KG1 (cell line): ENCODE measurements at regions not wholly inside any gene's neighbourhood (a gene's known extent, or its start where the extent isn't known, plus 50 kb on each side); places are given as distances from the start of the nearest gene placed in this dataset.

Experiments used
- DNase-seq: peaks from one replicate; lab custom pipeline; 2025; lab: John Stamatoyannopoulos, UW

DNA sequence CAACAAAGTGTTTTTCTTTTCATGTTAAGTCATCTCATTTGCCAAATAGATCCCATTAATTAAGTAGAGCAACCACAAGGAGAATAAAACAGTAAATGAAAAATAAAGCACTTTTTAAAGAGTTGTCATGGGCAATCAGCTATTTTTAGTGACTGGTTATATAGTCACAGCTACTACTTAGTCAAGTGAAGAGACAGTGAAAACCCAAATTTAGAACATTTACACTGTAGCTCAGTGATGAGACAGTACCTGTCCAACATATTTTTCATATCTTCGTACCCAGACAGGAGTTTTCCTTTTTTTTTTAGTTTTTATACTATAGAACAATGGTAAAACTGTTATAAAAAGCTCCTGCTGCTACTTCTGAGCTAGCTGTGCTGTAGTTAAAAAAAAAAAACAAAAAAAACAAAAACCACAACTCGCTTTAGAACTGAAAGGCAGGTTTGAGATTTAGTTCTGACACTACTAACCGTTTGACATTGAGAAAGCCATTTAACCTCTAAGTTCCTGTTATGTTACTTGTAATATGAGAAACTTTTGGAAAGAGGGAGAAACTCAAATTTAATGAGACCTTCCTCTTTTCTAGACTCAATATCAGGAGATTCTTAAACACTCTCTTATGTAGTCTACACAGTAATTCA, 777.5 kb downstream of the ADGRL2 start:
- DNase-seq: no peak

DNA sequence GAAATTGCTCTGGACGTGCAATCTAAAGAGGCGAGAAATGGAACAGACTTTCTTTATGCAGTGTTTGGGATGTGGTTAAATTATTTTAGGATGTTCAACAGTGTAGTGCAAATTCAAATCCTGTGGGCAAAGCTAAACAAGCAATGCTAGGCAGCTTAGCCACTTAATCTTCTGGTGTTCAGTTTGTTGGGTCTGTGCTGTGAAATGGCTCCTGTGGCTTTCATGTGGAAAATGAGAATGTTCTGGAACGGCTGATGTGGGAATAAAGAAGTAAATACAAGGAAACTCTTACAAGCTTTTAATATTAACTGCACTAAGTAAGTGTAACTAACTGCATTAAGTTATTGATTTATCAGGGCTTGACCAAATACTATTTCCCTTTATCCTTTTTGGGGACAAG, 766.6 kb downstream of the ADGRL2 start:
- DNase-seq: no peak

DNA sequence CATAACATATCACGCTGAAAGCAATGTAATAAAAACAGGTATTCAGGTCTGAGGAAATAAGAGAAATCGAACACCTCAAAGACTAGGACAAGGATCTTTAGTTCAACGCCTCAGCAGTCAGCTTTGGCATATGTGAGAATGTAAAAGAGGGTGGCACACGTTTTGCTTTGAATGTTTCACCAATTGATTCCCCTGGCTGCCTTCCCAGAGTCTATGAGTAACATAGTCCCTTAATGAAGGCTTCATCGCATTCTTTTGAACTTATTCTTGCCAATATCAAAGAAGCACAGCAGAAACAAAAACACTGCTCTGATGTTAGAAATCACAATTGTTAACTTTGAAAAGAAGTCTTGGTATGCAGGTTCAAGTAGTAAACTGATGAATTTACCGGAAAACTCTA, 764.8 kb downstream of the ADGRL2 start:
- no peak for DNase-seq

DNA sequence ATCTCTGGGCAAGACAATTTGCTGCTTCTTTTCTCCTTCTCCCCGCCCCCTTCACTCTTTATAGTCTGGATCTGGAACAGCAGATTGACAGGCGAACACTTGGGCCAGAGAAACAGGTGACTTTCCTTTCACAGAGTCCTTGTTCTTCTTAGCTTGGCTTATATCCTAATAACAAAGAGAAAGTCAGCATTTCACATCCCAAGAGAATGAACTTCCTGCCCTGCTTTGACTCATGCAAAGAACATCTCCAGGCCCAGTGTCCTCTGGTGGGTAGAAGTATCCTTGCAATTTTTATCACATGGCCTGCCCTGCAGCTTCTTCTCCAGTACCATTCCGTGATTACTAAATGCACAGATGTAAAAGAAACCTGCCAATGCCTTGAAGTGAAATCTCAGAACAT, 764.4 kb downstream of the ADGRL2 start:
- DNase-seq: no peak

DNA sequence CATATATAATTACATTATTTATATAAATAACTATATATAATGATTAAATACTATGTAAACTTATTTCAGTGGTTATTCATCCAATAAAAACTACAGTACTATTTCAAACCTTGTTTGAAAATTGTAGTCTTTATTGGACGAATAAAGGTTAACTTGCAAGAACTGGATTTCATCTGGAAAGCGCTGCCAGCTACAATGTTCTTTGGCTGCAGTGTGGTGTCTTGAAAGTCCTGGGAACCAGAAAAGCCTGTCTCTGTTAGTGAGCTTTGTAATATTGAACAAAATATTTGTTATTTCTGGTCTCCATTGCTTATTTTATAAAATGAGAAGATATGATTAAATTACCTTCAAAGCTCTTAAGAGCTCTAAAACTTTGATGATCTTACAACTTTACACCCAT, 763.6 kb downstream of the ADGRL2 start:
- no peak for DNase-seq

DNA sequence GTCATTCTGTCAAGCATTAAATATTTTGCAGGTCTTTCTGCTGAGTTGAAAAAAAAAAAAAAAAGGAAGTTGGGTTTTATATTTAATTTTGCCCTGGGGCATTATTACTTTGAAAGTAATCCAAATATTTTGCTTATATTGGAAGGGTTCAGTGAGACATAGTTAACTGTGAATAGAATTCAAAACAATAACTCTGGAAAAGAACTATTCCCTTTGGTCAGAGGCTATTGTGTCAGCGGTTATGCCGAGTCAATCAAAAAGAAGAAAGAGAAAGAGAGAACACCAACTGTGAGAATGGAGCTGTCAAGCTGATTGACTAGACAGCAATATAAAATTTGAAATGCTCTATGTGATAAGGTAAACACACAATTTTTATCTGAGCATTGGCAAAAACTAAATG, 761.7 kb downstream of the ADGRL2 start:
- DNase-seq: no peak

DNA sequence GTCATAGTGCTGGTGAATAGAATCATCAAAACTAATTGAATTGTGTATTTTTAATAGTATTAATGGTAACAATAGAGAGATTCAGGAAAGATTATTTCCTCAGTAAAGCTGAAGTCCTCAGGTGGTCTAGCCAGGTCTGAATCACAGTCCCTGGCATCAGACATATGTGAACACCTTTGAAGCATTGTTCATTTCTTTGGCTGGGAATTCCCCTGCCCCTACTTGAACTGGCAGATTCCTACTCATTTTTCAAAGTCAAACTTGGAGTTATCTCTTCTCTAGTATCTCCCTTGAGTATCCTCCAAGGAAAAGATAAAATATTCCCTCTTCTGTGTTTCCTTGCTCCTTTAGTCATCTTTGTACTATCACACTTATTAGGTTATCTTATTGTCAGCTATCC, 759.8 kb downstream of the ADGRL2 start:
- DNase-seq: no peak

DNA sequence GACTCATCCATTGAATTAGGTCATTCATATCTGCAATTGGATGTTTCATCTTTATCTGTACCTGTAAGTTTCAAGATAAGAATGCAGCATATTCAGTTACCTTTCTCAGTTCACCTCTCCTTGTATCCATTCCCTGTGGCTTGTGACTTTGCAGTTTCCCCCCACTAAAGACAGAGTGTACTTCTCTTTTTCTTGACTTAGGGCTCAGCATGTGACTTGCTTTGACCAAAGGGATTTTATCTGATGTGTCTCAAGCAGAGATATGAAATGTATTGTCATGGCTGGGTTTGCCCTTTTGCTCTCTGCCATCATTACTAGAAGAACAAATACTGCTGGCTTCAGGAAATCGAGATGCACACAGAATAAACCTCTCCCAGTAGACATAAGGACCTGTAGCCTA, 754.8 kb downstream of the ADGRL2 start:
- DNase-seq: no peak

DNA sequence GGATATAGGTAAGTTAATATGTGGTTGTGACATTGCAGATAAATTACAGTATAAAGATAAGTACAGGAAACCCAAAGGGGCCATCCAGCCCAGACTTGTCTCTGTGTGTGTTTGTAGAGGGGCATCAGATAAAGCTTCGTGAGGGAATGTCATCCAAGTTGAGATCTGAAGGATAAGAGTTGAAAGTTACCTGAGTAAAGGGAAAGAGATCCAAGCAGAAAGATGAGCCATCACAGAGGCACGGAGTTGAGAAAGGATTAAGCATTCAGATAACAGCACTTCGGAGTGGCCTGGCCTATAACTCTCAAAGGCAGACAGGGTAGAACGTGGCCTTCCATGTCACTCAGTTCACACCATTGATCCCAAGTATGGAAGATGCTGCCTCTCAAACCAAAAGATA, 749.1 kb downstream of the ADGRL2 start:
- no peak for DNase-seq

DNA sequence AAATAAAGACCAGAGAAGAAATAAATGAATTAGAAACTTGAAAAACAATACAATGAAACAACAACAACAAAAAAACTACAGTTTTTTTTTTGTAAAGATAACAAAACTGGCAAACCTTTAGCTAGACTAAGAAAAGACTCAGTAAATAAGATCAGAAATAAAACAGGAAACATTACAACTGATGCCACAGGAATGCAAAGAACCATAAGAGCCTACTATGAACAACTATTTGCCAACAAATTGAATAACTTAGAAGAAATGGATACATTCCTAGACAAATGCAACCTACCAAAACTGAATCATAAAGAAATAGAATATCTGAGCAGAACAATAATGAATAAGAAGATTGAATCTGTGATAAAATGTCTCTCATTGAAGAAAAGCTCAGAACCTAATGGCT, 742.0 kb downstream of the ADGRL2 start:
- no peak for DNase-seq

DNA sequence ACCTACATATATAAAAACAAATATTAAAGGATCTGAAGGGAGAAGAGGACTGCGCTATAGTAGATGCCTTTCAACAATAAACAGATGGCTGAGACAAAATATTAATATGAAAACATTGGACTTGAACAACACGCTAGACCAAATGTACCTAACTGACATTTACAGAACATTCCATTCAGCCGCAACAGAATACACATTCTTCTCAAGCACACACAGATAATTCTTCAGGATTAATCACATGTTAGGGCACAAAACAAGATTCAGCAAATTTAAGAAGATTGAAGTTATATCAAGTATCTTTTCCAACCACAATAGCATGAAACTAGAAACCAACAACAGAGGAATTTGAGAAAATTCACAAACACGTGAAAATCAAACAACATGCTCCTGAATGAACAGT, 741.4 kb downstream of the ADGRL2 start:
- DNase-seq: no peak

DNA sequence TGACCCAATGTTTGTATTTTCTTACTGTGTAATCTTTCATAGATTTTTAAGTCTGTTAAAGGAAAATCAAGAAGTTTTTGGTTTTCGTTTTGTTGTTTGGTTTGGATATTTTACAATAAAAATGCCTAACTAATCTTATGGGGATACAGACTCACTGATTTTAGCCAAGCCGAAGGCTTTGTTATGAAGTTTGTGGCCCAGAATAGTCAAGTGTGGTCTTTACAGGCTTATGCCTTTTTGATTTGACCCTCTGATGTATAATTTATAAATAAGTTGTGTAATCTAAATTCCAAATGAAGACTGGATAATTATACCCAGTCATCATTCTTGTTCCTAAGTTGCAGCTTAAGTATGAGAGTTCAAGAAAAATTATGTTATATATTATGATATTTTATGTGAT, 739.3 kb downstream of the ADGRL2 start:
- no peak for DNase-seq

DNA sequence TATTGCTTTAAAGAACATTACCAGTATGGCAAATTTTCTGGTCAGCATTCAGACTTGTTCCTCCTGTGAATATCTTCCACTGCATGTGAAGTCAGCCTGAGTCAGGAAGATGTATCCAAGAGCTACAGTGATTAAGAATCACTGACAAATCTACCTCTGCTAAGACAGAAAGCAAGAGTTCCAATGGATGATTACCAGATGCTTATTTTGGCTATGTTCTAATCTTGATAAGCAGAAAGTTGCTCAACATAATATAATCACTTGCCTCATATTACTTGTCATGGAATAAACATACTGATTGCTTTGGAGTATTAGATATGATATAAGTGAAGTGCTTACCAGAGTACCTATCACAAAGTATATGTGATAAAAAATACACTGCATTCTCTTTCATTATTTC, 738.1 kb downstream of the ADGRL2 start:
- DNase-seq: no peak

DNA sequence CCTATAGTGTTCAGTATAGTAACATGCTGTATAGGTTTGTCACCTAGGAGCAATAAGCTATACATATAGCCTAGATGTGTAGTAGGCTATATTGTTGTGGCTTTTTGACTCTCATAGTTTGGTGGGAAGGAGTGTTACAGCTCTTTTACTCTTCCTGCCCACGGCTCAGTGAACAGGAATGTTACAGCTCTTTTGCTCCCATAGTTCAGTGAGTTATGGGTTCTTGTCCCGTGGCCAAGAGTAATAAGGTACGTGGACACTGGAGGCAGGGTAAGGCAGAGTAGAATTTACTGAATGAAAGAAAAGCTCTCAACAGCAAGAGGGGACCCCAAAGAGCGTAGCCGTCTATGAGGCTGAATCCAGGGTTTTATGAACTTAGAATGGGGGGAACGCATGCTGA, 734.3 kb downstream of the ADGRL2 start:
- no peak for DNase-seq

DNA sequence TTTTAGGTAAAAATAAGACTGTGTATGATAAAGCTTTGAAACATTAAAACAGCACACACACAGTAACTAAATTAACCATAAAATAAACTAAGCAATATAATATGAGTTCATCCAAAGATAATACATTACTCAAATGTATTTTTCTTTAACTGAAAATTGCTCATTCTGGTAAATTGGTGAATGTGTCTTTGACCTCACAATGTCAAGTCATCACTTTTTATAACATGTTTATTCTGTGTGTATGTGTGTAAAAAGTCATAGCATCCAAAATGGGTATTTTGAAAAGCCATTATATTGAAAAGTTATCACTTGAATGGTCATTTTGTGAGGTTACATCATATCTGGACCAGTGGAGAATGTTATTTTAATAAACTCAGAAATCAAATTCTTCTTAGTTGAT, 724.6 kb downstream of the ADGRL2 start:
- DNase-seq: no peak

DNA sequence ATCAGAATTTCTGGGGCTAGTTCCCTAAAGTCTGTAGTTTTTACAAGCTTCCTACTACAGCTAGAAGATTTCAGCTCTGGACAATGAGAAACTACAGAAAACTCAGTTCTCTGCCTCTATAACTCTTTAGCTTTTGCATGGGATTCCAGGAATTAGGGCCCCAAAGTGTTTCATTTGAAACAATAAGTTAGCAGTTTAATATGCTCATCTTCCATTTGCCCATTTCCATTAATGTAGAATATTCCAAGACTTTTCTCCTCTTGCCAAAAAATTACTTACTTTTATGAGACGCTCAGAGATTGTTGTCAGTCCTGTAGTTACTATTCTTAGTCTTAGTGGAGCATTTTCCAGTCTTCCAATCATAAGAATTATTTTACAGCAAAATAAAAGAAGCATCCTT, 719.9 kb downstream of the ADGRL2 start:
- DNase-seq: no peak

DNA sequence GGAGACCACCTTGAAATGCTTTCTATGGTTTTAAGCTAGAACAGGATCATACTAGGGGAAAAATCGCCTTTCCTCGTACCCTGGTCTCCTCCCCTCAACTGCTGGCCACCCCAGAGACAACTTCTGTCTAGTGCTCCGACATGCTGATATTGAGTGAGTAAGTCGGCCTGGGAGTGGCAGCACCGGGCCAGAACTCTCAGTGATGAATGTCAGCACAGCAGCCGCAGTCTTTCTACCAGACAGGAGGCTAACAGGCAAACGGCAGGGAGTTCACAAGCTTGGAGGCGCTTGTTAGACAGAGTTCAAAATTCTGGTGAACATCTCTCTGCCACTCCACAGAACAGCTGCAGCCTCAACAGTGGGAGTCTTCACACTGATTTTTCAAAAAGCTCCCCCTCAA, 716.9 kb downstream of the ADGRL2 start:
- no peak for DNase-seq

DNA sequence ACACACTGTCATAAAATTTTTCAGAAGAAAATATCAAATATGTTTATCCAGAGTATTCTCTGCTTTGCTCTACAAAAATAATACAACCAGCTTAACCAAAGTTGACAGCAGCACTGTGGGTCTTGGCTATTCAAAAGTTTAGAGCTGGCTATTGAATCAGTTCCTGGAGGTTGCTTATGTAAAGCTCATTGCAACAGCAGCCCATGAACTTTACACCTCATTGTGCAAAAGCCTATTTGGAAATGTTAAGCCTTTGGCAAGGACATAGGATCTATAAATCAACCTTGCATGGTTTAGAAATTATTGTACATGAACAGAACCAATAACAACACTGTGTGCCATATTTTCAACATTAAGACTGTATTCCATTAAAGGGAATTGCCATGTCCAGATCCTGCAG, 714.9 kb downstream of the ADGRL2 start:
- DNase-seq: no peak

DNA sequence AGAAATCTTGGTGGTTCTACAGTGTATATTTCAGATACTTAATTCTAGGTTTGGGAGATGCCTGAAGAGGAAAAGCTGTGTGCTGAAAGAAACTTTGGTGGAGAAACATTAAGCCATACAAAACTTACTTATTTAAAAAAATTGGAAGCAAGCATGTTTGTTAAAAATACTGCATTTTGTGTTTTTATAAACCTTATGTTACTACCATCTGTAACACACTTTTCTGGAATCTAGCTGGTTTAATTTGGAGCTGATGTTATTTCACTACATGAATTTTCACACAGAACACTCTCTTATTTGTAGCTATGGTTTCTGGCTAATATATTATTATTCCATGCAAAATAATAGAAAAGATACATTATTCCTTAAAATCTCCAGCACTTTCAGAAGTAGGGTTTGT, 710.7 kb downstream of the ADGRL2 start:
- DNase-seq: no peak

DNA sequence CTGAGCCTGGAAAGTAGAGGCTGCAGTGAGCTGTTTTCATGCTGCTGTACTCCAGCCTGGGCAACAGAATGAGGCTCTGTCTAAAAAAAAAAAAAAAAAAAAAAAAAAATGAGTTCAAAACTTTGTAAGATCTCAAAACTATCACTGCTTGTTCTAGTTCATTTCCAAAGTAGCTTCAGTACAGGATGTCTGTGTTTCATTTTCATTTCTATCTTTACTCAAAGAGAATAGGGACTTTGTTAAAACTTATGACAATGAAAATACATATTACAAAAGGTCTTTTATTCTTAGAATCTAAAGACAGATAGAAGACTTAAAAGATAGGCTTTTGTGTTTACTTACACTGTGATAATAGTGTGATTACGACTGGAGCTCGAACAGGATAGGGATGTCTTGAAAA, 709.7 kb downstream of the ADGRL2 start:
- DNase-seq: no peak

DNA sequence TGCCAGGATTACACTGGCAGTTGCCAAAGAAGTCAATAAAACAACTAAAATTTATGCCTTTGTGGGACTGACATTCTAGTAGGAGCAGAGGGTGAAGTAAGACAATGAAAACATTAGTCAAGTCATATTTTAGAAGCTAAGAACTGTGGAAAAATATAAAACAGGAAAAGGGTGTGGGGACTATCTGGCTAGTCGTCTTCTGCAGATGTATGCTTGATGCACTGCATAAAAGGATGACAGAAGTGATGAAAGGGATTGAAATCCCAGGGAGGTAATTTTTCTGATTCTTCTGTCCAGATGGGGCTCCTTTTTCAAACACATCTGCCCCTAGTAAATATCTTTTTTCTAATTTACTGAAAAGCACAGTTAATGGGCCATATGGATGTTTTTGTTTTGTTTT, 706.3 kb downstream of the ADGRL2 start:
- DNase-seq: no peak

DNA sequence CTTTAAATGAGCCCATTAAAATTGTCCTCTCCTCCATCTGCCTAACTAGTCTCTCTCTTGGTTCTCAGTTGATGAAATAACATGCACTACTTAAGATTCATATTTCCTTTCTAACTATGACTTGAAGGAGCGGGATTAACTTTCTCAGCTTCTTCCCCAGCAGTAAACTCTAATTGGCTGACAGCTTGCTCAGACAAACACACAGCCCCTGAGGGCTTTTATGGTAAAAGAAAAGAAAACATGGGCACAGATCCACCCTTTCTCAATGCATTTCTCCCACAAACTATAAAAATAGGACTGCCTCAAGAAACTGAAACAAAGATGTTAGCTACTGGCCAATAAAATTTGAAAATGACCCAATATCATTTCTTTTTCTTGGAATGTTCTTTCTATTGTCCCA, 703.1 kb downstream of the ADGRL2 start:
- DNase-seq: no peak

DNA sequence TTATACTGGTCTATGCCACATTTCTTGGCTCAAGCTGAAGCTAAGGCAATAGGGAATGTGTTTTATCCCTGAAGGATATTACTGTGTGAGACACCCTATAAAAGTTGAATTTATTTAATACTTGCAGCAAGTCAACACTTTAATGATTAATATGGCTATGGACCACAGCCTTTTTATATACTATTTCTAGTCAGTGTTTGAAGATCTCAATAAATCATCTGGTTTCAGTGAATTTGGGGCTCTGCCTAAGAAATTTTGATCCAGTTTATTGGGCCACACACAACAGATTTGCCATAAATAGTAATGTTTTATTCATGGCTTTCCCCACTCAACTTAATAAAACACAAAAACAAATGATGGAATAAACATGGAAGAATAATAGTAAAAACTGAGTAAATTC, 698.3 kb downstream of the ADGRL2 start:
- no peak for DNase-seq

DNA sequence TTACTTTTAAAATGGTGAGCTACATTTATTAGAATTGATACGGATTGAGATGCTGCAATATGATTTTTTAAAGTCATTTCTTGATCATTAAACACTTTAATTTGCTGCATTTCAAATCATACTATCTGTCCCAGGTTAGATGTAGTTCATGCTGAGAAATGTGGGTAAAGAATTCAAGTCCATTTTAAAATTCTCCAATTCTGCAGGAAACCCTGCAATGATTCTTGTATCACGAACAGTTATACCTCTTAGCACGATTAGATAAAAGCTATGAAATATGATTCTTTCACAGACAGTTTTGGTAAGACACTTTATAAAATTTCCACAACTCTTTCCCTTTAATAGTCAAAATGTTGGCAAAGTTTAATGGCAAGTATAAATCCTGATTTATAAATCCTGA, 693.4 kb downstream of the ADGRL2 start:
- DNase-seq: no peak

DNA sequence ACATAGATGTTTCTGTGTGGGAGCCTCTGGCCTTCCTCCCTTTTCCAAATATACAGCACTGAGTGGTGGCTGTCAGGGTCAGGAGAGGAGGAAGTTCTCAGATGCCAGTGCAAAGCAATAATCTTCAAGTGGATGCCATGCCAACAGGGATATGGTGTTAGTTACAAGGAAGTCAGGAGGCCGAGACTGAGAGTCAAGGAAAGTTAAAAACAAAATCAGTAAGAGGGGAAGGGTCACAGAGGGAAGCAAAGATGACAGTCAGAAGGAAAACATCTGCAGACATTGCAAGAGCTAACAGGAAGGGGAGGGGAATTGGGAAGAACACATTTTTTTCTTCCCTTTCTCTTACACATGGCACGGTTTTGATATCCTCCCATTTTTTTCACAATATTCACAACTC, 691.4 kb downstream of the ADGRL2 start:
- no peak for DNase-seq
